ENCODE measurements at regions not wholly inside any gene's neighbourhood (a gene's known extent, or its start where the extent isn't known, plus 50 kb on each side); places are given as distances from the start of the nearest gene placed in this dataset.

- H3K4me3 ChIP-seq: no peak overlapping the region
- no peaks in the 10 kb centered on the region for H3K4me1 ChIP-seq
- H3K9me3 ChIP-seq: no peaks in the 10 kb centered on the region
- H3K27ac ChIP-seq: no peak overlapping the region
- no peak for TF ChIP-seq CTCF (IDR thresholded peaks at IDR 0.05)
- TF ChIP-seq POLR2A (IDR thresholded peaks at IDR 0.05): no peak
- H3K27me3 ChIP-seq: no peaks in the 10 kb centered on the region
- intact Hi-C loops (cut with DNase I; ENCODE audit: low total_unique reads): no loop called here
- no peaks in the 10 kb centered on the region for H3K36me3 ChIP-seq (ENCODE audit: low read depth, missing control alignments)
- no peak for DNase-seq
- 79 to 88% methylated on average over 2 of the region's 2 CpGs for WGBS, 2 donors
Measured at GRCh38 chr2:177029501-177029900, 183.1 kb upstream of the HNRNPA3 start.

GRCh38 chr2:177029901-177030300 is 182.7 kb upstream of the HNRNPA3 start:
- no peak overlapping the region for H3K4me3 ChIP-seq
- 87 to 96% methylated on average over 2 of the region's 2 CpGs for WGBS, 2 donors
- DNase-seq: no peak
- no peak overlapping the region for H3K27ac ChIP-seq
- no peaks in the 10 kb centered on the region for H3K27me3 ChIP-seq
- no peaks in the 10 kb centered on the region for H3K9me3 ChIP-seq
- intact Hi-C loops (cut with DNase I; ENCODE audit: low total_unique reads): no loop called here
- no peaks in the 10 kb centered on the region for H3K36me3 ChIP-seq (ENCODE audit: low read depth, missing control alignments)
- H3K4me1 ChIP-seq: no peaks in the 10 kb centered on the region
- no peak for TF ChIP-seq POLR2A (IDR thresholded peaks at IDR 0.05)
- TF ChIP-seq CTCF (IDR thresholded peaks at IDR 0.05): no peak

GRCh38 chr2:177030451-177031105 is 182.0 kb upstream of the HNRNPA3 start:
- TF ChIP-seq CTCF (IDR thresholded peaks at IDR 0.05): no peak
- TF ChIP-seq POLR2A (IDR thresholded peaks at IDR 0.05): no peak
- Histone ChIP-seq H3K4me1 (no peaks in the 10 kb centered on the region), H3K36me3 (ENCODE audit: low read depth, missing control alignments) (no peaks in the 10 kb centered on the region), H3K27me3 (no peaks in the 10 kb centered on the region), H3K4me3 (no peak overlapping the region), H3K9me3 (no peaks in the 10 kb centered on the region), H3K27ac (no peak overlapping the region)
- DNase-seq: no peak
- intact Hi-C loops (cut with DNase I; ENCODE audit: low total_unique reads): no loop called here
- WGBS, 2 donors: 78 to 79% methylated on average over 9 of the region's 9 CpGs

- no peak overlapping the region for H3K4me3 ChIP-seq
- H3K27ac ChIP-seq: no peak overlapping the region
- no peaks in the 10 kb centered on the region for H3K27me3 ChIP-seq
- intact Hi-C loops (cut with DNase I; ENCODE audit: low total_unique reads): no loop called here
- TF ChIP-seq CTCF (IDR thresholded peaks at IDR 0.05) (no peak), POLR2A (IDR thresholded peaks at IDR 0.05) (no peak)
- no peaks in the 10 kb centered on the region for H3K9me3 ChIP-seq
- WGBS, 2 donors: 70 to 72% methylated on average over 3 of the region's 3 CpGs
- DNase-seq: no peak
- no peaks in the 10 kb centered on the region for H3K36me3 ChIP-seq (ENCODE audit: low read depth, missing control alignments)
- no peaks in the 10 kb centered on the region for H3K4me1 ChIP-seq
Measured at GRCh38 chr2:177031438-177032180, 181.0 kb upstream of the HNRNPA3 start.
